GM12878 (cell line): ENCODE measurements at regions not wholly inside any gene's neighbourhood (a gene's known extent, or its start where the extent isn't known, plus 50 kb on each side); places are given as distances from the start of the nearest gene placed in this dataset.

ENCODE experiments used
- ATAC-seq: fragments of 200-7000 bp; cut with Tn5 transposase; 3 replicates; pipeline ENCODE4 v1.9.1; 2020; ENCODE audit warnings: mild to moderate bottlenecking, moderate library complexity
- BruUV-seq: library from RNA; stranded (reverse); fragments of 400-500 nt; replicated peaks from 2 replicates; lab custom pipeline; 2021; lab: Mats Ljungman, UMichigan
- CTCF ChIA-PET: fragments of 300-600 bp; sonication (Branson Sonifier 250); formaldehyde crosslinking; extraction: SDS; loops from one replicate; lab custom pipeline; 2021; ENCODE audit warnings: inconsistent platforms; lab: Yijun Ruan, JAX
- POLR2A ChIA-PET: fragments of 350-600 bp; formaldehyde crosslinking; extraction: SDS; loops from one replicate; lab custom pipeline; 2021; ENCODE audit warnings: inconsistent platforms; lab: Charles Lee
- RAD21 ChIA-PET: fragments of 300-600 bp; sonication (Branson Sonifier 250); formaldehyde crosslinking; loops from one replicate; lab custom pipeline; 2023; ENCODE audit warnings: antibody characterized with exemption; ENCODE audit not compliant: unreplicated experiment; lab: Charles Lee
- SMC1A ChIA-PET: fragments of 300-600 bp; sonication (Branson Sonifier 250); formaldehyde crosslinking; loops from one replicate; lab custom pipeline; 2023; ENCODE audit not compliant: unreplicated experiment, uncharacterized antibody; lab: Charles Lee
- DNase-seq: peaks from one replicate; pipeline ENCODE4 v3.0.0-alpha.2; 2011; ENCODE audit warnings: low read depth, low spot score
- FAIRE-seq: peaks from 3 replicates; lab custom pipeline; 2011; peaks lifted over from hg19 to GRCh38; lab: Jason Lieb, UNC
- H2AFZ ChIP-seq: 2 replicates; pipeline ENCODE4 v1.6.0; 2011; ENCODE audit warnings: low read depth, low read length, control low read depth; ENCODE audit not compliant: control insufficient read depth
- H3K27ac ChIP-seq: 2 replicates; pipeline ENCODE4 v1.5.1; 2011; ENCODE audit warnings: control low read depth; ENCODE audit not compliant: control insufficient read depth, insufficient read depth
- H3K27me3 ChIP-seq, 2 experiments: replicated peaks in 1 of 2; 2 replicates each; pipeline versions ENCODE4 v1.6.0 to v1.6.1; 2011; ENCODE audit warnings: low read length in 1 of 2; ENCODE audit not compliant: control insufficient read depth in 2 of 2, insufficient read depth in 2 of 2
- H3K36me3 ChIP-seq, 2 experiments: 2 replicates each; pipeline ENCODE4 v1.5.1; 2011; ENCODE audit warnings: low read length in 1 of 2; ENCODE audit not compliant: control insufficient read depth in 2 of 2, insufficient read depth in 2 of 2
- H3K4me1 ChIP-seq: 2 replicates; pipeline ENCODE4 v1.6.1; 2011; ENCODE audit warnings: mild to moderate bottlenecking, low read length, moderate library complexity, mixed read lengths; ENCODE audit not compliant: control insufficient read depth, insufficient read depth
- H3K4me2 ChIP-seq: 2 replicates; pipeline ENCODE4 v1.6.0; 2011; ENCODE audit warnings: control low read depth; ENCODE audit not compliant: control insufficient read depth, insufficient read depth
- H3K4me3 ChIP-seq: fragments of 200-600 bp; sonication (generic); 2 replicates; pipeline ENCODE4 v1.5.1; 2016
- H3K79me2 ChIP-seq: 2 replicates; pipeline ENCODE4 v1.6.0; 2011; ENCODE audit warnings: low read length; ENCODE audit not compliant: control insufficient read depth, insufficient read depth
- H3K9ac ChIP-seq: 2 replicates; pipeline ENCODE4 v1.8.0; 2011; ENCODE audit warnings: low read length, control low read depth, mixed read lengths; ENCODE audit not compliant: control insufficient read depth, insufficient read depth
- H3K9me3 ChIP-seq: replicated peaks from 3 replicates; pipeline ENCODE4 v1.5.1; 2011; ENCODE audit warnings: mild to moderate bottlenecking, low read length; ENCODE audit not compliant: control insufficient read depth, insufficient read depth
- H4K20me1 ChIP-seq: 2 replicates; pipeline ENCODE4 v1.6.0; 2011; ENCODE audit not compliant: control insufficient read depth, insufficient read depth
- BACH1 ChIP-seq: fragments of 450-650 bp; IDR thresholded peaks from 2 replicates; pipeline ENCODE4 v1.6.1; 2017; ENCODE audit warnings: mild to moderate bottlenecking, borderline replicate concordance
- BCL11A ChIP-seq: IDR thresholded peaks from 2 replicates; pipeline ENCODE4 v1.6.1; 2011; ENCODE audit warnings: low read depth, low read length
- CEBPB ChIP-seq, 2 experiments: fragments of 150-350 bp in 1 of 2; IDR thresholded peaks; 2 replicates each; pipeline ENCODE4 v1.6.1; 2012 to 2014; ENCODE audit warnings: low read depth in 2 of 2, low read length in 2 of 2, borderline replicate concordance in 1 of 2, inconsistent platforms in 1 of 2
- HDGF ChIP-seq: fragments of 450-650 bp; IDR thresholded peaks from 2 replicates; pipeline ENCODE4 v1.6.1; 2016; ENCODE audit warnings: antibody characterized with exemption
- JUNB ChIP-seq: IDR thresholded peaks from 2 replicates; pipeline ENCODE4 v1.6.1; 2016; ENCODE audit warnings: antibody characterized with exemption, mild to moderate bottlenecking
- MEF2A ChIP-seq: IDR thresholded peaks from 2 replicates; pipeline ENCODE4 v1.6.1; 2011; ENCODE audit warnings: low read depth, mild to moderate bottlenecking, low read length, moderate library complexity; ENCODE audit not compliant: insufficient read depth
- MXI1 ChIP-seq: fragments of 150-350 bp; IDR thresholded peaks from 2 replicates; pipeline ENCODE4 v1.6.1; 2011; ENCODE audit warnings: low read depth, mild to moderate bottlenecking, inconsistent platforms, low read length, improper control_type of control experiment
- NFIC ChIP-seq: IDR thresholded peaks from 2 replicates; pipeline ENCODE4 v1.6.1; 2012; ENCODE audit warnings: low read depth, mild to moderate bottlenecking, inconsistent platforms, low read length, moderate library complexity
- POU2F2 ChIP-seq: IDR thresholded peaks from 3 replicates; pipeline ENCODE4 v1.6.1; 2011; ENCODE audit warnings: low read depth, mild to moderate bottlenecking, low read length, borderline replicate concordance
- SUPT20H ChIP-seq: IDR thresholded peaks from 2 replicates; pipeline ENCODE4 v1.6.1; 2011; ENCODE audit warnings: low read depth, mild to moderate bottlenecking, low read length, moderate library complexity, borderline replicate concordance; ENCODE audit not compliant: control insufficient read depth
- TCF3 ChIP-seq: IDR thresholded peaks from 2 replicates; pipeline ENCODE4 v1.6.1; 2012; ENCODE audit warnings: low read depth, mild to moderate bottlenecking, low read length, borderline replicate concordance; ENCODE audit not compliant: insufficient read depth
- TCF7 ChIP-seq: IDR thresholded peaks from 2 replicates; pipeline ENCODE4 v1.6.1; 2014; ENCODE audit warnings: antibody characterized with exemption, borderline replicate concordance
- WGBS: methylation state at CpG from one replicate; pipeline ENCODE4 v1.1.6; 2016; ENCODE audit warnings: low lambda C conversion rate; ENCODE audit not compliant: insufficient replicate concordance, insufficient coverage; ENCODE audit errors: missing lambda C conversion rate; 5-methylcytosine and 5-hydroxymethylcytosine counted together
- in situ Hi-C: fragments of 300-500 bp; cut with MboI; formaldehyde crosslinking; loops from 9 replicates; pipeline ENCODE4 v1.14.3; 2018; ENCODE audit warnings: mixed read lengths
- intact Hi-C: fragments of 100-400 bp; cut with micrococcal nuclease; formaldehyde crosslinking; loops from one replicate; pipeline ENCODE4 v1.14.2; 2022; ENCODE audit not compliant: unreplicated experiment
- TF ChIP-seq, protein P1 (sequence below): fragments of 450-650 bp; IDR thresholded peaks from 2 replicates; pipeline ENCODE4 v1.6.1; 2014; ENCODE audit warnings: mild to moderate bottlenecking
- TF ChIP-seq, protein P2 (sequence below): fragments of 150-350 bp; IDR thresholded peaks from 2 replicates; pipeline ENCODE4 v1.6.1; 2016; ENCODE audit warnings: low read depth, low read length
- TF ChIP-seq, protein P3 (sequence below): fragments of 450-650 bp; IDR thresholded peaks from 2 replicates; pipeline ENCODE4 v1.6.1; 2017; ENCODE audit warnings: mild to moderate bottlenecking, moderate library complexity

DNA sequence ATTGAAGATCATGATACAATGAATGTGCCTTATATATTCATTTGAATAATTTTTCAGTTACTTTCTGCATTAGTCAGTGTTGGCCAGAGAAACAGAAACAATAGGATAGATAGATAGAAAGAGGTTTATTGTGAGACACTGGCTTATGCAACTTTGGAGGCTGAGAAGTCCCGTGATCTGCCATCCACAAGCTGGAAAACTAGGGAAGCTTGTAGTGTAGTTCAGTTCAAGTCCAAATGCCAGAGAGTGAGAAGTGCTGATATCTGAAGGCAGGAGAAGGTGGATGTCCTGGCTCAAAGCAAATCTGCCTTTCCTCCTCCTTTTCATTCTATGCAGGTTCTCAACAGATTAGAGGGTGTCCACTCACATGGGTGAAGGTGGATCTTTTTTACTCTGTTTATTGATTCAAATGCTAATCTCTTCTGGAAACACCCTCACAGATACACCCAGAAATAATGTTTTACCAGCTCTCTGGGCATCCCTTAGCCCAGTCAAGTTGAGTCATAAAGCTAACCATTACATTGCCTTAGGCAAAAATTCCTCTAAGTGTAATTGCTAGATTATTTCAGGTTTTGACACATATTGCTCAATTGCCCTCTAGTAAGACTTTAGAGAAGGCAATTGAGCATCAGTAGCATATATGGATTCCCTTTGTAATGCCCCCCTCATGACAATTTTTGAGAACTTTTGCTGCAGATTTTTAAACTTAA is 341.4 kb downstream of the LPIN1 start:
- FAIRE-seq, result no peak
- DNase-seq, result no peak
- ChIA-PET RAD21 (no interaction called here), CTCF (no interaction called here), POLR2A (interaction anchor here (1.0 kb wide), 1 partner anchor 9 kb away, joined by 4 read pairs; no protein-coding TSS in a partner anchor), SMC1A (interaction anchor here (0.7 to 1.5 kb wide), 5 partner anchors 8 to 268 kb away, joined by 3 to 5 read pairs (median 3); no protein-coding TSS in a partner anchor)
- Histone ChIP-seq H3K4me3 (no peak overlapping the region), H3K27me3 (no peaks in the 10 kb centered on the region), H3K36me3 (no peaks in the 10 kb centered on the region), H3K4me1 (no peaks in the 10 kb centered on the region), H3K4me2 (no peak overlapping the region), H3K27ac (no peak overlapping the region), H3K9me3 (no peaks in the 10 kb centered on the region; the same call in 2 of the 3 replicates), H4K20me1 (no peaks in the 10 kb centered on the region), H3K79me2 (no peaks in the 10 kb centered on the region), H2AFZ (no peak overlapping the region), H3K9ac (no peak overlapping the region)
- ATAC-seq, result no peak
- TF ChIP-seq TCF7 (no peak), SUPT20H (no peak), NFIC (no peak), BCL11A (no peak), BACH1 (no peak), MXI1 (no peak), CEBPB (IDR thresholded peaks at IDR 0.05; ENCODE audit: borderline replicate concordance in 1 of 2, low read depth in 2 of 2, low read length in 2 of 2) (no peak), MEF2A (no peak), POU2F2 (no peak), JUNB (no peak), TCF3 (no peak), HDGF (no peak)
- TF ChIP-seq, protein P1, sequence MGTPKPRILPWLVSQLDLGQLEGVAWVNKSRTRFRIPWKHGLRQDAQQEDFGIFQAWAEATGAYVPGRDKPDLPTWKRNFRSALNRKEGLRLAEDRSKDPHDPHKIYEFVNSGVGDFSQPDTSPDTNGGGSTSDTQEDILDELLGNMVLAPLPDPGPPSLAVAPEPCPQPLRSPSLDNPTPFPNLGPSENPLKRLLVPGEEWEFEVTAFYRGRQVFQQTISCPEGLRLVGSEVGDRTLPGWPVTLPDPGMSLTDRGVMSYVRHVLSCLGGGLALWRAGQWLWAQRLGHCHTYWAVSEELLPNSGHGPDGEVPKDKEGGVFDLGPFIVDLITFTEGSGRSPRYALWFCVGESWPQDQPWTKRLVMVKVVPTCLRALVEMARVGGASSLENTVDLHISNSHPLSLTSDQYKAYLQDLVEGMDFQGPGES, result no peak
- TF ChIP-seq, protein P2, sequence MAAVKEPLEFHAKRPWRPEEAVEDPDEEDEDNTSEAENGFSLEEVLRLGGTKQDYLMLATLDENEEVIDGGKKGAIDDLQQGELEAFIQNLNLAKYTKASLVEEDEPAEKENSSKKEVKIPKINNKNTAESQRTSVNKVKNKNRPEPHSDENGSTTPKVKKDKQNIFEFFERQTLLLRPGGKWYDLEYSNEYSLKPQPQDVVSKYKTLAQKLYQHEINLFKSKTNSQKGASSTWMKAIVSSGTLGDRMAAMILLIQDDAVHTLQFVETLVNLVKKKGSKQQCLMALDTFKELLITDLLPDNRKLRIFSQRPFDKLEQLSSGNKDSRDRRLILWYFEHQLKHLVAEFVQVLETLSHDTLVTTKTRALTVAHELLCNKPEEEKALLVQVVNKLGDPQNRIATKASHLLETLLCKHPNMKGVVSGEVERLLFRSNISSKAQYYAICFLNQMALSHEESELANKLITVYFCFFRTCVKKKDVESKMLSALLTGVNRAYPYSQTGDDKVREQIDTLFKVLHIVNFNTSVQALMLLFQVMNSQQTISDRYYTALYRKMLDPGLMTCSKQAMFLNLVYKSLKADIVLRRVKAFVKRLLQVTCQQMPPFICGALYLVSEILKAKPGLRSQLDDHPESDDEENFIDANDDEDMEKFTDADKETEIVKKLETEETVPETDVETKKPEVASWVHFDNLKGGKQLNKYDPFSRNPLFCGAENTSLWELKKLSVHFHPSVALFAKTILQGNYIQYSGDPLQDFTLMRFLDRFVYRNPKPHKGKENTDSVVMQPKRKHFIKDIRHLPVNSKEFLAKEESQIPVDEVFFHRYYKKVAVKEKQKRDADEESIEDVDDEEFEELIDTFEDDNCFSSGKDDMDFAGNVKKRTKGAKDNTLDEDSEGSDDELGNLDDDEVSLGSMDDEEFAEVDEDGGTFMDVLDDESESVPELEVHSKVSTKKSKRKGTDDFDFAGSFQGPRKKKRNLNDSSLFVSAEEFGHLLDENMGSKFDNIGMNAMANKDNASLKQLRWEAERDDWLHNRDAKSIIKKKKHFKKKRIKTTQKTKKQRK, result no peak
- TF ChIP-seq, protein P3, sequence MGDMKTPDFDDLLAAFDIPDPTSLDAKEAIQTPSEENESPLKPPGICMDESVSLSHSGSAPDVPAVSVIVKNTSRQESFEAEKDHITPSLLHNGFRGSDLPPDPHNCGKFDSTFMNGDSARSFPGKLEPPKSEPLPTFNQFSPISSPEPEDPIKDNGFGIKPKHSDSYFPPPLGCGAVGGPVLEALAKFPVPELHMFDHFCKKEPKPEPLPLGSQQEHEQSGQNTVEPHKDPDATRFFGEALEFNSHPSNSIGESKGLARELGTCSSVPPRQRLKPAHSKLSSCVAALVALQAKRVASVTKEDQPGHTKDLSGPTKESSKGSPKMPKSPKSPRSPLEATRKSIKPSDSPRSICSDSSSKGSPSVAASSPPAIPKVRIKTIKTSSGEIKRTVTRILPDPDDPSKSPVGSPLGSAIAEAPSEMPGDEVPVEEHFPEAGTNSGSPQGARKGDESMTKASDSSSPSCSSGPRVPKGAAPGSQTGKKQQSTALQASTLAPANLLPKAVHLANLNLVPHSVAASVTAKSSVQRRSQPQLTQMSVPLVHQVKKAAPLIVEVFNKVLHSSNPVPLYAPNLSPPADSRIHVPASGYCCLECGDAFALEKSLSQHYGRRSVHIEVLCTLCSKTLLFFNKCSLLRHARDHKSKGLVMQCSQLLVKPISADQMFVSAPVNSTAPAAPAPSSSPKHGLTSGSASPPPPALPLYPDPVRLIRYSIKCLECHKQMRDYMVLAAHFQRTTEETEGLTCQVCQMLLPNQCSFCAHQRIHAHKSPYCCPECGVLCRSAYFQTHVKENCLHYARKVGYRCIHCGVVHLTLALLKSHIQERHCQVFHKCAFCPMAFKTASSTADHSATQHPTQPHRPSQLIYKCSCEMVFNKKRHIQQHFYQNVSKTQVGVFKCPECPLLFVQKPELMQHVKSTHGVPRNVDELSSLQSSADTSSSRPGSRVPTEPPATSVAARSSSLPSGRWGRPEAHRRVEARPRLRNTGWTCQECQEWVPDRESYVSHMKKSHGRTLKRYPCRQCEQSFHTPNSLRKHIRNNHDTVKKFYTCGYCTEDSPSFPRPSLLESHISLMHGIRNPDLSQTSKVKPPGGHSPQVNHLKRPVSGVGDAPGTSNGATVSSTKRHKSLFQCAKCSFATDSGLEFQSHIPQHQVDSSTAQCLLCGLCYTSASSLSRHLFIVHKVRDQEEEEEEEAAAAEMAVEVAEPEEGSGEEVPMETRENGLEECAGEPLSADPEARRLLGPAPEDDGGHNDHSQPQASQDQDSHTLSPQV, result no peak
- intact Hi-C loops (no loop called here), in situ Hi-C loops (no loop called here)
- no TSS peak for BruUV-seq
- 44% methylated on average over 1 of the region's 1 CpG for WGBS
